ENCODE measurements at regions not wholly inside any gene's neighbourhood (a gene's known extent, or its start where the extent isn't known, plus 50 kb on each side); places are given as distances from the start of the nearest gene placed in this dataset.

DNA sequence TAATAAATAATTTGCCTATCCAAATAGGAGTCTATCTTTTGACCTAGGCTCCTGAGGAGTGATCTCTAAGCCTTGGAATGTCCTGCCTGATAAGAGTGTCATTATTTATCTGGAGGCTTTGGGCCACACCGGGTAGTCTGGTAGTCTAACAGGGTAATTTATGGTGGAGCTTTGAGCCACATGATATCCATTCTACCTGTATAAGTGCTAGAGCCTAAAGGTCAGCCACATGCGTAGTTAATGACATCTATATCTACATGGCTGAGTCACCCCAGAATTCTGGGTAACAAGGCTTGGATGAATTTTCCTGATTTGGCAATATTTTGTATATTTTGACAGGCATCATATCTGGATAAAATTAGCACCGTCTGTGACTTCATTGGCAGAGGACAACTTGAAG lies 681.4 kb downstream of the MCTP2 start (continued):
- TF ChIP-seq, protein P1, sequence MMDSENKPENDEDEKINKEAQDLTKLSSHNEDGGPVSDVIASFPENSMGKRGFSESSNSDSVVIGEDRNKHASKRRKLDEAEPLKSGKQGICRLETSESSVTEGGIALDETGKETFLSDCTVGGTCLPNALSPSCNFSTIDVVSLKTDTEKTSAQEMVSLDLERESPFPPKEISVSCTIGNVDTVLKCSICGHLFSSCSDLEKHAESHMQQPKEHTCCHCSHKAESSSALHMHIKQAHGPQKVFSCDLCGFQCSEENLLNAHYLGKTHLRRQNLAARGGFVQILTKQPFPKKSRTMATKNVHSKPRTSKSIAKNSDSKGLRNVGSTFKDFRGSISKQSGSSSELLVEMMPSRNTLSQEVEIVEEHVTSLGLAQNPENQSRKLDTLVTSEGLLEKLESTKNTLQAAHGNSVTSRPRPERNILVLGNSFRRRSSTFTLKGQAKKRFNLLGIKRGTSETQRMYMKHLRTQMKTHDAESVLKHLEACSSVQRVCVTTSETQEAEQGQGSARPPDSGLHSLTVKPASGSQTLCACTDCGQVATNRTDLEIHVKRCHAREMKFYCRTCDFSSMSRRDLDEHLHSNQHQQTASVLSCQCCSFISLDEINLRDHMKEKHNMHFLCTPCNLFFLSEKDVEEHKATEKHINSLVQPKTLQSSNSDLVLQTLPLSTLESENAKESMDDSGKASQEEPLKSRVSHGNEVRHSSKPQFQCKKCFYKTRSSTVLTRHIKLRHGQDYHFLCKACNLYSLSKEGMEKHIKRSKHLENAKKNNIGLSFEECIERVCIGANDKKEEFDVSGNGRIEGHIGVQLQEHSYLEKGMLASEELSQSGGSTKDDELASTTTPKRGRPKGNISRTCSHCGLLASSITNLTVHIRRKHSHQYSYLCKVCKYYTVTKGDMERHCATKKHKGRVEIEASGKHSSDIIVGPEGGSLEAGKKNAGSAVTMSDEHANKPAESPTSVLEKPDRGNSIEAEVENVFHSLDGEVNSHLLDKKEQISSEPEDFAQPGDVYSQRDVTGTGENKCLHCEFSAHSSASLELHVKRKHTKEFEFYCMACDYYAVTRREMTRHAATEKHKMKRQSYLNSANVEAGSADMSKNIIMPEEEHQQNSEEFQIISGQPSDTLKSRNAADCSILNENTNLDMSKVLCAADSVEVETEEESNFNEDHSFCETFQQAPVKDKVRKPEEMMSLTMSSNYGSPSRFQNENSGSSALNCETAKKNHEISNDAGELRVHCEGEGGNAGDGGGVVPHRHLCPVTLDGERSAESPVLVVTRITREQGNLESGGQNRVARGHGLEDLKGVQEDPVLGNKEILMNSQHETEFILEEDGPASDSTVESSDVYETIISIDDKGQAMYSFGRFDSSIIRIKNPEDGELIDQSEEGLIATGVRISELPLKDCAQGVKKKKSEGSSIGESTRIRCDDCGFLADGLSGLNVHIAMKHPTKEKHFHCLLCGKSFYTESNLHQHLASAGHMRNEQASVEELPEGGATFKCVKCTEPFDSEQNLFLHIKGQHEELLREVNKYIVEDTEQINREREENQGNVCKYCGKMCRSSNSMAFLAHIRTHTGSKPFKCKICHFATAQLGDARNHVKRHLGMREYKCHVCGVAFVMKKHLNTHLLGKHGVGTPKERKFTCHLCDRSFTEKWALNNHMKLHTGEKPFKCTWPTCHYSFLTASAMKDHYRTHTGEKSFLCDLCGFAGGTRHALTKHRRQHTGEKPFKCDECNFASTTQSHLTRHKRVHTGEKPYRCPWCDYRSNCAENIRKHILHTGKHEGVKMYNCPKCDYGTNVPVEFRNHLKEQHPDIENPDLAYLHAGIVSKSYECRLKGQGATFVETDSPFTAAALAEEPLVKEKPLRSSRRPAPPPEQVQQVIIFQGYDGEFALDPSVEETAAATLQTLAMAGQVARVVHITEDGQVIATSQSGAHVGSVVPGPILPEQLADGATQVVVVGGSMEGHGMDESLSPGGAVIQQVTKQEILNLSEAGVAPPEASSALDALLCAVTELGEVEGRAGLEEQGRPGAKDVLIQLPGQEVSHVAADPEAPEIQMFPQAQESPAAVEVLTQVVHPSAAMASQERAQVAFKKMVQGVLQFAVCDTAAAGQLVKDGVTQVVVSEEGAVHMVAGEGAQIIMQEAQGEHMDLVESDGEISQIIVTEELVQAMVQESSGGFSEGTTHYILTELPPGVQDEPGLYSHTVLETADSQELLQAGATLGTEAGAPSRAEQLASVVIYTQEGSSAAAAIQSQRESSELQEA (CRISPR knock-in tag; IDR thresholded peaks at IDR 0.05; ENCODE audit: not compliant biosample characterization): no peak
- TF ChIP-seq NCOA5 (CRISPR knock-in tag; IDR thresholded peaks at IDR 0.05) (no peak), STAG1 (CRISPR knock-in tag; IDR thresholded peaks at IDR 0.05) (no peak), TBX3 (IDR thresholded peaks at IDR 0.05; ENCODE audit: borderline replicate concordance) (no peak), ZNF33B (CRISPR knock-in tag; IDR thresholded peaks at IDR 0.05) (no peak), MTF2 (CRISPR knock-in tag; IDR thresholded peaks at IDR 0.05; ENCODE audit: borderline replicate concordance) (no peak), ERF (CRISPR knock-in tag; IDR thresholded peaks at IDR 0.05) (no peak), WIZ (CRISPR knock-in tag; IDR thresholded peaks at IDR 0.05) (no peak)
- TF ChIP-seq, protein P2, sequence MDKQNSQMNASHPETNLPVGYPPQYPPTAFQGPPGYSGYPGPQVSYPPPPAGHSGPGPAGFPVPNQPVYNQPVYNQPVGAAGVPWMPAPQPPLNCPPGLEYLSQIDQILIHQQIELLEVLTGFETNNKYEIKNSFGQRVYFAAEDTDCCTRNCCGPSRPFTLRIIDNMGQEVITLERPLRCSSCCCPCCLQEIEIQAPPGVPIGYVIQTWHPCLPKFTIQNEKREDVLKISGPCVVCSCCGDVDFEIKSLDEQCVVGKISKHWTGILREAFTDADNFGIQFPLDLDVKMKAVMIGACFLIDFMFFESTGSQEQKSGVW (CRISPR knock-in tag; IDR thresholded peaks at IDR 0.05; ENCODE audit: borderline replicate concordance): no peak
- TF ChIP-seq, protein P3, sequence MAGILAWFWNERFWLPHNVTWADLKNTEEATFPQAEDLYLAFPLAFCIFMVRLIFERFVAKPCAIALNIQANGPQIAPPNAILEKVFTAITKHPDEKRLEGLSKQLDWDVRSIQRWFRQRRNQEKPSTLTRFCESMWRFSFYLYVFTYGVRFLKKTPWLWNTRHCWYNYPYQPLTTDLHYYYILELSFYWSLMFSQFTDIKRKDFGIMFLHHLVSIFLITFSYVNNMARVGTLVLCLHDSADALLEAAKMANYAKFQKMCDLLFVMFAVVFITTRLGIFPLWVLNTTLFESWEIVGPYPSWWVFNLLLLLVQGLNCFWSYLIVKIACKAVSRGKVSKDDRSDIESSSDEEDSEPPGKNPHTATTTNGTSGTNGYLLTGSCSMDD (CRISPR knock-in tag; IDR thresholded peaks at IDR 0.05): no peak
